OCI-LY7 (cell line): ENCODE measurements at regions not wholly inside any gene's neighbourhood (a gene's known extent, or its start where the extent isn't known, plus 50 kb on each side); places are given as distances from the start of the nearest gene placed in this dataset.

Experiments used
- BruUV-seq: library from RNA; stranded (reverse); fragments of 400-500 nt; replicated peaks from 2 replicates; lab custom pipeline; 2021; lab: Mats Ljungman, UMichigan
- CTCF ChIA-PET: fragments of 300-600 bp; sonication (Branson Sonifier 250); formaldehyde crosslinking; loops from one replicate; lab custom pipeline; 2022; ENCODE audit warnings: antibody characterized with exemption; ENCODE audit not compliant: unreplicated experiment; lab: Charles Lee
- POLR2A ChIA-PET: fragments of 300-600 bp; sonication (Branson Sonifier 250); formaldehyde crosslinking; loops from one replicate; lab custom pipeline; 2022; ENCODE audit warnings: antibody characterized with exemption; lab: Charles Lee
- DNase-seq: peaks from one replicate; pipeline ENCODE4 v3.0.0-alpha.2; 2015; ENCODE audit warnings: low spot score
- H2AFZ ChIP-seq: fragments of 200-600 bp; sonication (generic), shearing (Covaris generic); 2 replicates; pipeline ENCODE4 v1.6.1; 2014; ENCODE audit warnings: mild to moderate bottlenecking, antibody characterized with exemption, low read length, moderate library complexity
- H3K27ac ChIP-seq: fragments of 200-600 bp; sonication (generic); 2 replicates; pipeline ENCODE4 v1.5.1; 2014; ENCODE audit warnings: mixed run types, low read depth, mild to moderate bottlenecking, moderate library complexity, low read length, inconsistent platforms; ENCODE audit not compliant: poor library complexity, severe bottlenecking
- H3K36me3 ChIP-seq: fragments of 200-600 bp; sonication (generic); 2 replicates; pipeline ENCODE4 v1.6.1; 2014; ENCODE audit warnings: mild to moderate bottlenecking, antibody characterized with exemption, low read length, moderate library complexity, mixed read lengths; ENCODE audit not compliant: insufficient read depth
- H3K4me1 ChIP-seq: fragments of 200-600 bp; sonication (generic); 2 replicates; pipeline ENCODE4 v1.5.1; 2014; ENCODE audit warnings: mild to moderate bottlenecking, low read length; ENCODE audit not compliant: insufficient read depth, poor library complexity, severe bottlenecking
- H3K4me2 ChIP-seq: fragments of 200-600 bp; sonication (generic); 2 replicates; pipeline ENCODE4 v1.6.1; 2014; ENCODE audit warnings: mild to moderate bottlenecking, low read length
- H3K4me3 ChIP-seq: fragments of 200-600 bp; sonication (generic); 2 replicates; pipeline ENCODE4 v1.5.1; 2014; ENCODE audit warnings: mild to moderate bottlenecking, low read depth, low read length; ENCODE audit not compliant: poor library complexity, severe bottlenecking
- H3K79me2 ChIP-seq: fragments of 200-600 bp; sonication (generic); 2 replicates; pipeline ENCODE4 v1.6.1; 2016; ENCODE audit warnings: low read depth, mild to moderate bottlenecking, low read length, moderate library complexity, mixed read lengths; ENCODE audit not compliant: insufficient read depth
- H3K9me2 ChIP-seq: fragments of 200-600 bp; sonication (generic); 2 replicates; pipeline ENCODE4 v1.6.1; 2016; ENCODE audit warnings: mild to moderate bottlenecking, low read length, mixed read lengths; ENCODE audit not compliant: insufficient read depth
- H3K9me3 ChIP-seq: fragments of 200-600 bp; sonication (generic); 2 replicates; pipeline ENCODE4 v1.6.1; 2014; ENCODE audit warnings: mild to moderate bottlenecking, mixed run types, low read length, mixed read lengths
- H4K20me1 ChIP-seq: fragments of 200-600 bp; sonication (generic); 2 replicates; pipeline ENCODE4 v1.6.1; 2014; ENCODE audit warnings: mild to moderate bottlenecking, antibody characterized with exemption, low read length, moderate library complexity, mixed read lengths; ENCODE audit not compliant: insufficient read depth
- EZH2phosphoT487 ChIP-seq: fragments of 200-600 bp; sonication (generic); IDR thresholded peaks from 2 replicates; pipeline ENCODE4 v1.6.1; 2018; ENCODE audit warnings: low read depth, borderline replicate concordance, mild to moderate bottlenecking, mixed run types, antibody characterized with exemption, low read length, moderate library complexity, mixed read lengths
- intact Hi-C: fragments of 100-400 bp; cut with micrococcal nuclease; formaldehyde crosslinking; loops from one replicate; pipeline ENCODE4 v1.10.0; 2022; ENCODE audit not compliant: unreplicated experiment
- TF ChIP-seq, protein P1 (sequence below): fragments of 200-600 bp; sonication (generic); conservative IDR thresholded peaks from 2 replicates; pipeline ENCODE4 v1.5.1; 2014; ENCODE audit warnings: mild to moderate bottlenecking, antibody characterized with exemption, low read length, moderate library complexity, mixed read lengths

DNA sequence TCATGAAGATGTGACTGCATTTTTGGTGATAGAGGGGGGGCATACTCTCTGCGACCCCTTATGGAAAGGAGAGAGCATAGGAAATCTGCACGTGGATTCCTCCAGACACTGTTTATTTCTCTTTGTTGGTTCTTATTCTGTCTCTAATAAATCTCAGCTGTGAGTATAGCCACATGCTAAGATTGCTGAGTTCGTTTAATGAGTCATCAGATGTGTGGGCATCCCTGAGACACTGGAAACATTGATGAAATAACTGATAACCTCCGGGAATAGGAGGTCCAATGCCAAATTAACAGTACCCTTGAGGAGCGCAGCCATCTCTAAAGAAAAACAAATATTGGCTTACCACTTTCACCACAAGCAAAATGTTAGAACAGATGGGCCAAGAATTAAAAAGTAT is 880.2 kb upstream of the NEGR1 start:
- ChIA-PET CTCF (no interaction called here), POLR2A (no interaction called here)
- Histone ChIP-seq H4K20me1 (no peaks in the 10 kb centered on the region), H3K27ac (no peak overlapping the region), H3K4me1 (no peaks in the 10 kb centered on the region), H3K9me2 (no peaks in the 10 kb centered on the region), H3K4me2 (no peak overlapping the region), H2AFZ (no peak overlapping the region), H3K4me3 (no peak overlapping the region), H3K36me3 (no peaks in the 10 kb centered on the region), H3K9me3 (no peaks in the 10 kb centered on the region), H3K79me2 (no peaks in the 10 kb centered on the region)
- no TSS peak for BruUV-seq
- TF ChIP-seq, protein P1, sequence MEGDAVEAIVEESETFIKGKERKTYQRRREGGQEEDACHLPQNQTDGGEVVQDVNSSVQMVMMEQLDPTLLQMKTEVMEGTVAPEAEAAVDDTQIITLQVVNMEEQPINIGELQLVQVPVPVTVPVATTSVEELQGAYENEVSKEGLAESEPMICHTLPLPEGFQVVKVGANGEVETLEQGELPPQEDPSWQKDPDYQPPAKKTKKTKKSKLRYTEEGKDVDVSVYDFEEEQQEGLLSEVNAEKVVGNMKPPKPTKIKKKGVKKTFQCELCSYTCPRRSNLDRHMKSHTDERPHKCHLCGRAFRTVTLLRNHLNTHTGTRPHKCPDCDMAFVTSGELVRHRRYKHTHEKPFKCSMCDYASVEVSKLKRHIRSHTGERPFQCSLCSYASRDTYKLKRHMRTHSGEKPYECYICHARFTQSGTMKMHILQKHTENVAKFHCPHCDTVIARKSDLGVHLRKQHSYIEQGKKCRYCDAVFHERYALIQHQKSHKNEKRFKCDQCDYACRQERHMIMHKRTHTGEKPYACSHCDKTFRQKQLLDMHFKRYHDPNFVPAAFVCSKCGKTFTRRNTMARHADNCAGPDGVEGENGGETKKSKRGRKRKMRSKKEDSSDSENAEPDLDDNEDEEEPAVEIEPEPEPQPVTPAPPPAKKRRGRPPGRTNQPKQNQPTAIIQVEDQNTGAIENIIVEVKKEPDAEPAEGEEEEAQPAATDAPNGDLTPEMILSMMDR = no peak
- TF ChIP-seq EZH2phosphoT487 = no peak
- no peak for DNase-seq
- intact Hi-C loops = no loop called here

DNA sequence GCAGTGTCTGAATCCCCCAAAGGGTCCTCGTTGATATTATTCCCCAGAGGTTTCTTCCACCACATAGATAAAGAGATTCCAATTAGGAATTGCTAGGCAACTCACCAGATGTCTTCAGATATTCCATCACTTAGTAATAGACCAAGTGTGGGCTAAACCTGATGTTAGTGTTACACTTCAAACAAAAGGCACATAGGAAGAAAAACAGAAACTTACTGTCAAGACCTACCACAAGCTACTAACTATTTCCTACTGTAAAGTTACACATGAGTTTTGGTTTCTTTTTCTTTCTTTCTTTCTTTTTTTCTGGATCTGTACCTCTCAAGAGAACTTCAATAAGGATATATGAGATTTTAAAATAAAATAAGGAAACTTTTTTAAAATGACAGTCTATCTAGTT is 879.1 kb upstream of the NEGR1 start:
- POLR2A ChIA-PET = no interaction called here
- Histone ChIP-seq H3K4me2 (no peak overlapping the region), H3K4me1 (no peaks in the 10 kb centered on the region), H3K36me3 (no peaks in the 10 kb centered on the region), H3K9me3 (no peaks in the 10 kb centered on the region), H3K9me2 (no peaks in the 10 kb centered on the region), H4K20me1 (no peaks in the 10 kb centered on the region), H3K27ac (no peak overlapping the region), H2AFZ (no peak overlapping the region), H3K4me3 (no peak overlapping the region), H3K79me2 (no peaks in the 10 kb centered on the region)
- DNase-seq = no peak
- no TSS peak for BruUV-seq
- TF ChIP-seq, protein P1 = no peak
- TF ChIP-seq EZH2phosphoT487 = no peak
- CTCF ChIA-PET = no interaction called here
- intact Hi-C loops = no loop called here

DNA sequence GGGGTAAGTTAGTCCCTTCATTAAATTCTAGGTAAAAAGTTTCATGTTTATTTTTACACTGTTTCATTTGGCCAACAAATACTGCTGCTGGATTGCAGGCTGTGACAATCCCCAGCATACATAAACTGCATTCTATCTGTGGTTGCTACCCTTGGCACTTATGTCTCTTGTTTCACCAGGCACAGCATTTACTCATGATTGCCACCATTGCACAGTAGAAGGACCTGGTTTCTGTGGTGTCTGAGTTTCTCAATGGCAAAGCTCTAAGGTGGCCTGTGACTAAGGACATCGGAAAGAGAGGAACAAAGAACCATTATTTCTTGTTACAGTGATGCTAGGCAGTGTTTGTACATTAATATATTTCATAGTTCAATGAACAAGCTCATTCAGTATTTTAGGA is 878.4 kb upstream of the NEGR1 start:
- Histone ChIP-seq H3K4me3 (no peak overlapping the region), H3K4me2 (no peak overlapping the region), H3K79me2 (no peaks in the 10 kb centered on the region), H3K36me3 (no peaks in the 10 kb centered on the region), H3K9me3 (no peaks in the 10 kb centered on the region), H4K20me1 (no peaks in the 10 kb centered on the region), H3K4me1 (no peaks in the 10 kb centered on the region), H3K9me2 (no peaks in the 10 kb centered on the region), H3K27ac (no peak overlapping the region), H2AFZ (no peak overlapping the region)
- TF ChIP-seq, protein P1 = no peak
- TF ChIP-seq EZH2phosphoT487 = no peak
- BruUV-seq = no TSS peak
- intact Hi-C loops = no loop called here
- no peak for DNase-seq
- CTCF ChIA-PET = no interaction called here
- POLR2A ChIA-PET = no interaction called here
